ENCODE measurements at regions not wholly inside any gene's neighbourhood (a gene's known extent, or its start where the extent isn't known, plus 50 kb on each side); places are given as distances from the start of the nearest gene placed in this dataset.
A peak's percentile ranks its signal among the peaks of the same experiment; 100 is the strongest.

DNA sequence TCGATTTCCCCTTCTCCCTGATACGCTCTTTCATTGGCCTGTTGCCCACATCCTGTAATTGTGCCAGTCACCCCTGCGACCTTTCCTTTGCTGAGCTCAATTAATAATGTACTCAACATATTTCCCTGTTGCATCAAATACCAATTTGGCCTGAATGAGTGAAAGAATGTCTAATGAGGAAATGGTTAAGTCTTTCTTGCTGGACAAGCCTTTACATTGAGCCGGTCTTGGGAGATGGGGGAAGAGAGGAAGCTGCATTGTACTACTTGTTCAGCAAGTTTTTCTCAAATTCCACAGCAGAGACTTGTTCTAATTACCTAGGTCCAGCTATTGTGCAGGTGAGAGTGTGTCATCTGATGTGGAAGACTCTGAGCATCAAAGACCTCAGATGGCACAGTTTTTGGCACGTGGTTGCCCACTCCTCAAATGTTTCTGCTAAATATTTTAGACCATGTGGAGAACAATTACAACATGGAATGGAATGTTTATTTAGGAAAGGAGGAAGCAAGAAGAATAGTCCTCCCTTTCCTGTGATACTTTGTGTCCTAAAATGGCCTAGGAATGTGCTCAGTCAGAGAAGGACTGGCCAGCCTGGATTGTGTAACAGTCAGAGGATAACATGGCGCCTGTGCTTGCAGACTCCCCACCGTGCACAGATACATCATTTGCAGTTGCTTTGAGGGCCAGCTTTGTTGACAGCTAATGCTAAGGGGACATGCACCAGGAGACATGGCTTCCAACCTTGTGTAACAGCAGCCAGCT lies 129.5 kb upstream of the E2F8 start:
- H3K4me3 ChIP-seq (ENCODE audit: low read depth, low read length, poor library complexity, severe bottlenecking), result no peak overlapping the region
- H3K4me1 ChIP-seq (ENCODE audit: insufficient read depth, low read length, poor library complexity, severe bottlenecking), result no peaks in the 10 kb centered on the region
- no peaks in the 10 kb centered on the region for H3K9me3 ChIP-seq (ENCODE audit: low read depth, low read length, poor library complexity, severe bottlenecking)
- BruUV-seq (replicated peaks), result no TSS peak
- DNase-seq (ENCODE audit: low spot score), result no peak
- no peak overlapping the region for H3K27ac ChIP-seq (ENCODE audit: low read depth, low read length, poor library complexity, severe bottlenecking)
- ChIA-PET CTCF (no interaction called here), POLR2A (ENCODE audit: low non-redundant PET) (no interaction called here)
- TF ChIP-seq, protein P1, sequence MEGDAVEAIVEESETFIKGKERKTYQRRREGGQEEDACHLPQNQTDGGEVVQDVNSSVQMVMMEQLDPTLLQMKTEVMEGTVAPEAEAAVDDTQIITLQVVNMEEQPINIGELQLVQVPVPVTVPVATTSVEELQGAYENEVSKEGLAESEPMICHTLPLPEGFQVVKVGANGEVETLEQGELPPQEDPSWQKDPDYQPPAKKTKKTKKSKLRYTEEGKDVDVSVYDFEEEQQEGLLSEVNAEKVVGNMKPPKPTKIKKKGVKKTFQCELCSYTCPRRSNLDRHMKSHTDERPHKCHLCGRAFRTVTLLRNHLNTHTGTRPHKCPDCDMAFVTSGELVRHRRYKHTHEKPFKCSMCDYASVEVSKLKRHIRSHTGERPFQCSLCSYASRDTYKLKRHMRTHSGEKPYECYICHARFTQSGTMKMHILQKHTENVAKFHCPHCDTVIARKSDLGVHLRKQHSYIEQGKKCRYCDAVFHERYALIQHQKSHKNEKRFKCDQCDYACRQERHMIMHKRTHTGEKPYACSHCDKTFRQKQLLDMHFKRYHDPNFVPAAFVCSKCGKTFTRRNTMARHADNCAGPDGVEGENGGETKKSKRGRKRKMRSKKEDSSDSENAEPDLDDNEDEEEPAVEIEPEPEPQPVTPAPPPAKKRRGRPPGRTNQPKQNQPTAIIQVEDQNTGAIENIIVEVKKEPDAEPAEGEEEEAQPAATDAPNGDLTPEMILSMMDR (conservative IDR thresholded peaks at IDR 0.05; ENCODE audit: low read depth, low read length), result no peak
- TF ChIP-seq EZH2 (IDR thresholded peaks at IDR 0.05; ENCODE audit: borderline replicate concordance, low read depth, low read length, poor library complexity, severe bottlenecking), result no peak
- no peaks in the 10 kb centered on the region for H3K27me3 ChIP-seq (replicated peaks; ENCODE audit: insufficient read depth, low read depth, low read length, poor library complexity)
- intact Hi-C loops (cut with micrococcal nuclease; ENCODE audit: unreplicated experiment), result no loop called here
- no peaks in the 10 kb centered on the region for H3K36me3 ChIP-seq (ENCODE audit: insufficient read depth, low read length, poor library complexity, severe bottlenecking)

DNA sequence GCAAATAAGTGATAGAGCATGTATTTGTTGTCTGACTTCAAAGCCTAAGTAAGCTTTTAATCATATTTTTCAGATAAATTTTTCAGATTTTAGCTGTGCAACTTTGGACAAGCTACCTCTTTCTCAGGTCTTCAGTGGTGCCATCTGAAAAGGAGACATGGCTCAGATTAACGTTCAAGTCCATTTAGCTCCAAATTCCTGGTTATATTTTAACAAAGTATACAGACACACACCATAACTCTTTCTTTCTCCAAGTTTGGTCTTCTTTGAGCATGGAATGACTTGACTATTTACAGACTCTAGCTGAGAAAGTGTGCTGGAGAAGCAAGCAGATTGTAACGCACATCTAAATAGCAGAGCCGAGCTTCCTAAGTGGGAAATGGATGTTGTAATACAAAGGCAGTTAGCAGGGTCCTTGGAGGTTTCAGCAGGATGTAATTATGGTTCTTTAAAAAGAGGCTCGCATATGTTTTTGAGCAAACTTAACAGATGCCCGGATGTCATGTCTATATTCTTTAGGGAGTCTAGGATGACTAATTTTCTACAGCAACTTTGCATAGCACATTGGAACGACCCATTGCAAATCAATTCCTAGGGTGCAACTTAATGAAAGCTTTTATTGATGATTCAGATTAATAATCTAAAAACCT lies 128.1 kb upstream of the E2F8 start:
- no TSS peak for BruUV-seq (replicated peaks)
- peak; percentile 81 for DNase-seq (ENCODE audit: low spot score)
- Histone ChIP-seq H3K27ac (ENCODE audit: low read depth, low read length, poor library complexity, severe bottlenecking) (no peak overlapping the region), H3K27me3 (replicated peaks; ENCODE audit: insufficient read depth, low read depth, low read length, poor library complexity) (no peaks in the 10 kb centered on the region), H3K9me3 (ENCODE audit: low read depth, low read length, poor library complexity, severe bottlenecking) (no peaks in the 10 kb centered on the region), H3K36me3 (ENCODE audit: insufficient read depth, low read length, poor library complexity, severe bottlenecking) (no peaks in the 10 kb centered on the region), H3K4me3 (ENCODE audit: low read depth, low read length, poor library complexity, severe bottlenecking) (no peak overlapping the region), H3K4me1 (ENCODE audit: insufficient read depth, low read length, poor library complexity, severe bottlenecking) (no peaks in the 10 kb centered on the region)
- POLR2A ChIA-PET (ENCODE audit: low non-redundant PET), result no interaction called here
- intact Hi-C loops (cut with micrococcal nuclease; ENCODE audit: unreplicated experiment), result no loop called here
- TF ChIP-seq, protein P1 (conservative IDR thresholded peaks at IDR 0.05; ENCODE audit: low read depth, low read length), result no peak
- CTCF ChIA-PET, result no interaction called here

DNA sequence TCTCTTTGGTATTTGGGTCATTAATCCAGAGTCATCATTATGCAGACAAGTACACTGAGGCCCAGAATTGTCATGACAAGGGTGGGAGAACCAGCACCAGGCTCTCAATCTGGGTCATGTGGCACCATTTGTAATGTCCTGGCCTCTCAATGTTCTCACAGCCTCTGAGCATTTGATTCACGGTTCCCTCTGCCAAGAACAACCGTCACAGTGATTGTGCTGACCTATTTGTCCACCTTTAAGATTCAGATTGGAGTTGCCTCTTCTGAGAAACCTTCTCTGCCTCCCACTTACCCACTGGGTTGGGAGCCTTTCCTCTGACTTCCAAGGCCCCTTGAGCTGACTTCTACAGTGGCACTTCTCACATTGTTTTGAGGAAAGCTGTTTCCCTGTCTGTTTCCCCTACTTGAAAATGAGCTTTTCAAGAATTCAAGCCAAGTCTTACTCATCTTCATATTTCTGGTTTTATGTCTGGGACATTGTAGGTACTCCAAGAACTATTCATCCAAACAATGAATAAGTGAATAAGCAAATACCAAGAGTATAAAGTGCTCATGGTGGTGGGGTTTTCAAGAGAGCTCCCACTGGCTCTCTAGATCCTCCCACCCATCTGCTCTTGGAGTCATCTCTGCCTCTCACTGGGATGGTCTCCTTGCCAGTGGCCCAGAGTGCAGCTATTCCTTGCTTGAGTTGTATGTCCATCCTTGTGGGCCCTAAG lies 126.4 kb upstream of the E2F8 start:
- no TSS peak for BruUV-seq (replicated peaks)
- TF ChIP-seq EZH2 (IDR thresholded peaks at IDR 0.05; ENCODE audit: borderline replicate concordance, low read depth, low read length, poor library complexity, severe bottlenecking), result no peak
- H3K27ac ChIP-seq (ENCODE audit: low read depth, low read length, poor library complexity, severe bottlenecking), result no peak overlapping the region
- no peak overlapping the region for H3K4me3 ChIP-seq (ENCODE audit: low read depth, low read length, poor library complexity, severe bottlenecking)
- ChIA-PET POLR2A (ENCODE audit: low non-redundant PET) (no interaction called here), CTCF (interaction anchor here (0.6 kb wide), 1 partner anchor 501 kb away, joined by 3 read pairs; no protein-coding TSS in a partner anchor)
- H3K27me3 ChIP-seq (replicated peaks; ENCODE audit: insufficient read depth, low read depth, low read length, poor library complexity), result no peaks in the 10 kb centered on the region
- DNase-seq (ENCODE audit: low spot score), result no peak
- H3K9me3 ChIP-seq (ENCODE audit: low read depth, low read length, poor library complexity, severe bottlenecking), result no peaks in the 10 kb centered on the region
- H3K4me1 ChIP-seq (ENCODE audit: insufficient read depth, low read length, poor library complexity, severe bottlenecking), result no peaks in the 10 kb centered on the region
- intact Hi-C loops (cut with micrococcal nuclease; ENCODE audit: unreplicated experiment), result no loop called here
- H3K36me3 ChIP-seq (ENCODE audit: insufficient read depth, low read length, poor library complexity, severe bottlenecking), result no peaks in the 10 kb centered on the region

Data from A673 (cell line).